Stimulated activated CD4-positive, alpha-beta T cell treated with anti-CD3 and anti-CD28 coated beads, Interleukin-1b, Interleukin-23, amount 100 ng/mL, for 1 hour (primary cell): ENCODE measurements at regions not wholly inside any gene's neighbourhood (a gene's known extent, or its start where the extent isn't known, plus 50 kb on each side); places are given as distances from the start of the nearest gene placed in this dataset.

Source experiments
- DNase-seq, 2 donors: peaks; one replicate each; pipeline ENCODE4 v3.0.0-alpha.2; 2020; ENCODE audit warnings: low read depth in 2 of 2

DNA sequence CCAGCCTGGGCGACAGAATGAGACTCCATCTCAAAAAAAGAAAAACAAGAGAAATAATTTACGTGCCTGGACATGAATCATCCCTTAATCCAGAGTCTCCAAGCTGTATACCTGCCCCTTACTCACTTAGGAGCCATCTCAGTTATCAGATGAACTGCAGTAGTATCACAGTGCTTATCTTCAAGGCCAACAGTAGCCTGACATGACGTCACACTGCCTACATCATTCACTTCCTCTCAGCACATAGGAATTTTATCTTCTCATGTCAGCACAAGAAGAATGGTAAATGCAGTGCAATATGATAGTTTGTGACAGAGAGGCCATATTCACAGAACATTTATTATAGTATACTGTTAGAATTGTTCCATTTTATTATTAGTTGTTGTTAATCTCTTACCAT lies 216.6 kb downstream of the SS18 start:
- no peak for DNase-seq

DNA sequence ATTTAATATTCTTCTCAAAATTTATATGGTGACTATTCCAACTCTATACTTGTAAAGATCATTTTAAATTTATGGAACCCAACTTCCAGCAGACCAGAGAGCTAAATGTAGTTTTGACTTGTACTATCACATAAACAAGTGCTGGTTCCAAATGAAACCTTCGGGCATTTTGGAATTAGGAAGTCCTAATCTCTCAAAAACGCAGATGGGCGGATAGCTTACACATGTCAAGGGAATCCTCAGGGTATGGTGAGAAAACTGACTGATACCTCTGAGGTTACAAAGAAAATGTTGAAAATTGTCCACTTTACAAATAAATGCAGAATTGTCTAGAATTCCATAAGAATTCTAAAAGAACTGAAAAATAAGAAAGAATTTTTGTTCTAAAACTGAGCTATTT lies 224.1 kb downstream of the SS18 start:
- no peak for DNase-seq

DNA sequence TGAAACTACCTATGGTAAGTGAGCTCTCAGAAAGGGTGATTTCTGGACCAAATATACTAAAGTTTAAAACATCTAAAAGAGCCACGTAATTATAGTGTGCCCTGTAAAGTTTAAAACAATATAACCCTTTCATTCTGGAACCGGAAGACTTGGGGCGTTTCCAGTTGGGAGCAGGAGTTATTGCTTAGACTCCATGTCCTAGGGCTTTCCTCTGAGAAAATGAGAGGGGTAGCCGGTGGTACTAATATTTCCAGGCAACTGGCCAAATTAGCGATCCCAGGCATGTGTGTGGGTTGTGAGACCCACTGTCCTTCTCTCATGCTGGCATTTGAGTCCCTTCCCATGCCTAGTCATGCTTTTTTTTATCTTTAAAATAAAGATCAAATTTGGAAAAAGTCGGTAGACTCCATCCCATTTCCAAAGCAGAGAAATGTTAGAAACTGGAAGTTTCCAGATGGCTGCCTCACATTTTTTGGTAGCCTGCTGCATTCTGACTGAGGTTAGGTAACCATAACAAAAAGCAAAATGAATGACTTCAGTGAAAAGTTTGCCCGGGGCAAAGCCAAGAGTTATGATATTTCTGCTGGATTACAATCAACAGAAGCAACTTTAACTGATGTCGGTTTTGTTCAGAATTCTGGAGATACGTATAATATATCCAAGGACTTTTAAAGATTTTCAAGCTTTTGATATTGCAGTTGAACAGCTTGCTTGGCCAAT lies 227.4 kb downstream of the SS18 start:
- no peak for DNase-seq

DNA sequence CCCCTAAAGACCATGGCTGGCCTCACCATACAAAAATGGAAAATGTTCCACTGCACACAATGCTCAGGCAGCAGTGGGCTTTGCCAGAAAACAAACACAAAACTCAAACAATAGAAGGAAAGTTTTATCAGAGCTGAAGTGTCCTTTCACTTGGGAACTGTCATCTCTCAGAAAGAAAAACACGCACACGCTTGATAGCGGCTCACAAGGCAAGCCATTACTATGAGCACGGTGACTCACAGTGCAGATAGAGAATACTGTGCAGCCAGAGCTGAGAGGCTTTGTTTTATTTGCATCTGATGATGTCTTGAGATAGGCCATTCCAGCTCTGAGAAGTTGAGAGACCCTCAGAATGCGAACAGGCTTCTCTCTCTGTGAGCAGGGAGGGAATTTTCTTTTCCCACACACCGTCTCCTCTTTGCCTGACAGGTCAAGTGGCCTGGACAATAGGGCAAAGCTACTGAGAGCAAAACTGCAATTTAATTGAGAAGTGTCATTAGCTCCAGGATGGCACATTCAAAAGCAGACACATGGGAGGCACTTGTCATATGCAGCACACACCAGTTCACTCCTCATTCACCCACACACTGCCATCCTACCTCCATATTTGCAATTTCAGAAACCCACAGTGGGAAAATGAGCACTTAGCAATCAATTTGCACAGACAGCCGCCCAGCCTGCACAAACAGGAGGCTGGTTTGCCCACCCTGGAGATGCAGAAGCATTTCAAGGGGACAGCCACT lies 236.6 kb downstream of the SS18 start:
- DNase-seq: no peak

DNA sequence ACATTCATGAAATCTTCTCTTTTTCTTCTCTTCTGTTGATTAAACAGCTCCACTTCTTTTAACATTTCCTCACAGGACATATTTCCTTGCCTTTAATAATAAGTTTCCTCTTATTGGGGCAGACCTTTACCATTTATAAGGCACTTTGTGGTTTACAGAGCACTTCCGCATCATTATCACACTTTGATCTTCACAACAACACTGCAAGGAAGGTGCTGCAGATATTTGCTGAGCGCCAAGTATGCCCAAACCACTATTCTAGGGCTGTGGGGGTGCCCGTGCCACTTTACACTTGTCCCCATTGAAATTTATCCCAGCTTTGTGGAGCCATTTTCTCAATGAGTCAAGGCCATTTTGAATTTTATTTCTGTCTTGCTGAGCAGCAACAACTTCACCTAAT lies 246.6 kb downstream of the SS18 start:
- DNase-seq: no peak

DNA sequence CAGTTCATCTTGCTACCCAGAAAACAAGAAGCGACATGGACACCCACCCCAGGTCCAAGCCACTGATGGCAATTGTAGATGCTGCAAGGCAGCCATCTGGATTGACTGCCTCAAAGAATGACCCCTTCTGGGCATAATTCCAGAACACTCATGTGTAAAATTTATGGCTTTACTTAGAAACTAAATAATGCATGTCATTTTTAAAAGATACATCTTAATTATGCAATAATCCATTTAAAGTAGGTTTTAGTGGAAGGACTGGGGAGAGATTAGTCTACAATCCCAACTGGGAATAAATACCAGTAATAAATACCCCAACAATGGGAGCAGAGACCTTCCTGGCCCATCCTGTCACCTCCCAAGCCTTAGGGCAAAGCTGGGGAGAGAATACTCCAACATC lies 247.7 kb downstream of the SS18 start:
- no peak for DNase-seq

DNA sequence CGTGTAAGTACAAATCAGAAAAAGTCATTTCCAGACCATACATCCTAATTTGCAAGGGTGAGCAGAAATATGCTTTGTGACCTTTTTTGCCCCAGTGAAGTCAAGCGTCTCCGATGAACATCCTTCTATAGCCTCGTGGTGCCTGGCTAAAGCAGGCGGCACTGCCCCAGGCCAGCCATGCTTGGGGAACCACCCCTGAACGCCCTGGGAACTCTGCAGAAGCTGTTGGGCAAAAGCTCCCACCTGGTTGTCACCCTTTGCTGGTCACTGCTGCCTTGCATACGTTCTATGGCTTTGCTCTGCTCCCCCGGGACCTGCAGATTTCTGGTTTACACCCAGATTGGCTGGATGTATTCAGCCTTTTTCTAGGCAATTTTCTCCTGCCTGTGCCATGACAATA lies 256.4 kb downstream of the SS18 start:
- DNase-seq: no peak

DNA sequence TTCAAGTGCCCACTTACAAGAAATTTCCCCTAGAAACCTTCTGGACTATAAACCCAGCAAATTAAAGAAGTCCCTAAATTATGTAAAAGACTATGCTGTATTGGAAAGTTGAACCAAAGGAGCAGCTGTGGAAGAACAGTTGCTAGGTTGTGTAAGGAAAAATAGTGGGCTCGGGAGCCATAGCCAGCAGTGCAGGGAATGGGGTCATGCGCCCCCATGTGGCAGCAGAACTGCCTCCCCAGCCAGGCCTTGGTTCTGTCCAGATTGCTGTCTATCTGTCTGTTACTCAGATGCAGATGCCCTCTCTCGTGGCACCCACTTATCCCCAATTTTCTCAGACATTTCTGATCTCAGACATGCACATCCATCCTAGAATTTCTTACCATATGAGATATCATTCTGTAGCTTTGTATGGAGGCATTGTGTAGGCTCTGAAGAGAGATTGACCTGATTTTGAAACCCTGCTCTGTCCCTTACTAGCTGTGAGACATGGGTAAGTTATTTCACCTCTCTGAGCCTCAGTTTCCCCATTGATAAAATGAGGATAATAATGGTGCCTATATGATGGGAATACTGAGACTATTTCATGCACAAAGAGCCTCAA lies 258.3 kb downstream of the SS18 start:
- DNase-seq: no peak

DNA sequence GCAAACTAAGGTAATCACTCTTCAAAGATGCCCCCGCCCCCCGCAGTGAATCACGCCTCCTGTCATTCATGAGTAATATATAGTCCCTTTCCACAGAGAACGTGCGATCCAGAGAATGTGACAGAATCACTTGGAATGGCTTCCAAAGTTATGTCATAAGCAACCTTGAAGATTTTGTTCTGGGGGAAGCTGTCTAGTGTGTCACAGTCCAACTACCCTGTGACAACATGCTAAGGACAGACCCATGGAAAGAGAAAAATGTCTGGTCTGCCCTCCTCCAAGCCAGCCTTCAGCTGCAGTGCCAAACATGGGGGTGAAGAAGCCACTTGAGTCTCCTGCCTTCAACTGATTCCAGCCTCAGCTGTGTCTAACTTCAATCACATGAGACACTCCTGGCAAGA lies 259.1 kb downstream of the SS18 start:
- DNase-seq: no peak

DNA sequence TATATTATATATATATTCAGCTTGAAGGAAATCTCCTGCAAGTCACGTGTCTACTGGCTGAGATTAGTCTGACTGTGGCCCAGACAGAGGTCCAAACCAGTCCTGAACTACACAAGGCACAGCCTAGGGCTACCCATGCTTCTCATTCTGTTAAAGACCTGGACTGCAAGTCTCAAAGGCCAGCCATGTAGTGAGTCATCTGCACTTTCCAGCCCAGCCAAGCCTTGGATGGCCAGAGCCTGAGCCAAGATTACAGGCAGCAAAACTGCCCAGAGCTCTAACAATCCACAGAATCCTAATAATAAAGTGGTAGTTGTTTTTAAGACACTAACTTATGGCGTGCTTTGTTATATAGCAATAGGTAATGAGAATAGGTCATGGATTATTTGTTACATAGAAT lies 259.6 kb downstream of the SS18 start:
- DNase-seq: no peak

DNA sequence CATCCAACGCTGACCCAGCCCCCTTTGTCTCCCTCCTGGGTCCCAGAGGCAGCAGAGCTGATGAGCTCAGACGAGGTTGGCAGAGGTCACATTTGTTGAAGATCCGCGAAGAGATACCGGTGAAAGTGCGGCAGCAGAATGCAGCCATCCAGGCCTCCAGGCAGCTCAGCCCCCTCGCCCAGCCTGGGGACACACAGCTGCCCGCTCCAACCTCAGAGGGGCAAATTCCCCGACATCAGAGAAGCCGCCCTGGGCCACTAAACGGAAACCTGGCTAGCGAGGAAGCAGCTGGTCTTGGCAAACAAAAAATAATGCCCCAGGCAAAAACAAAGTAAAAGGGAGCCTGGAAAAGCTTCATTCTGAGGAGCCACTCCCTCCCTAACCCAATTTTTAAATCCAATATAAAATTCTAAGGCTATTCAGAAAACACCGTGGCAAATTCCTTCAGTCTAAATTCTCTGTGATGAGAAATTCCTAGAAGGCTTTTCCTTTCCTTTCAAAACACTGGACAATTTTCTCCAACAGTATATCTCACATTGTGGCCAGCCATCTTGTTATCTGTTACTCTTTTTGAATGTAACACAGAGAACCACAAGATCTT lies 262.4 kb downstream of the SS18 start:
- no peak for DNase-seq

DNA sequence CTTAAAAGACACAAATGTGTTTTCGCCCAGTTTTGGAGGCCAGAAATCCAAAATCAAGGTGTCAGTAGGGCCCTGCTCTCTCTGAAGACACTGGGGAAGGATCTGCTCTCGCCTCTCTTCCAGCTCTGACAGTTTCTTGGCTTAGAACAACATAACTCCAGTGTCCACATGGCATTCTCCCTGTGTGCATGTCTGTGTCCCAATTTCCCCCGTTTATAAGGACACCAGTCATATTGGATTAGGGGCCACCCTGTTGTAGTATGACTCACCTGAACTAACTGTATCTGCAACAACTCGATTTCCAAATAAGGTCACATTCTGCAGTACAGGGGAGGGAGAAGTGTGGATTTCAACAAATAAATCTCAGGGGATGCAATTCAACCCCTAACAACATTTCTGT lies 263.2 kb downstream of the SS18 start:
- DNase-seq: no peak

DNA sequence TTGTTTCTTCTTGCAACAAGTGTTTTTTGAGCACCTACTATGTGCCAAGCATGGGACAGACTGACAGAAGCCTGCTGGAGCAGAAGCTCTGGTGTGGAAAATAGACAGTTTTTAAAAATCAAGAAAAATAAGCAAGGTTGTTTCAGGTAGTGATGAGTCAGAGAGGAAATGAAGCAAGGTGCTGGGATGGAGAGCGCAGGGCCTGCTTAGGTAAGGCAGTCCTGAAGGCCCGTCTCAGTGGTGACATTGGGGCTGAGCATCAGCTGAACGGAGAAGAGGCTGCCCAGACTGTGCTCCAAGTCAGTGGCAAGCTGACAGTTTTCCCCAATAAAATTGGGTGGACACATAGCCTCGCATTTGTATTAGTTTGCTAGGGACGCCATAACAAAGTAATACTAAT lies 263.6 kb downstream of the SS18 start:
- DNase-seq: no peak

DNA sequence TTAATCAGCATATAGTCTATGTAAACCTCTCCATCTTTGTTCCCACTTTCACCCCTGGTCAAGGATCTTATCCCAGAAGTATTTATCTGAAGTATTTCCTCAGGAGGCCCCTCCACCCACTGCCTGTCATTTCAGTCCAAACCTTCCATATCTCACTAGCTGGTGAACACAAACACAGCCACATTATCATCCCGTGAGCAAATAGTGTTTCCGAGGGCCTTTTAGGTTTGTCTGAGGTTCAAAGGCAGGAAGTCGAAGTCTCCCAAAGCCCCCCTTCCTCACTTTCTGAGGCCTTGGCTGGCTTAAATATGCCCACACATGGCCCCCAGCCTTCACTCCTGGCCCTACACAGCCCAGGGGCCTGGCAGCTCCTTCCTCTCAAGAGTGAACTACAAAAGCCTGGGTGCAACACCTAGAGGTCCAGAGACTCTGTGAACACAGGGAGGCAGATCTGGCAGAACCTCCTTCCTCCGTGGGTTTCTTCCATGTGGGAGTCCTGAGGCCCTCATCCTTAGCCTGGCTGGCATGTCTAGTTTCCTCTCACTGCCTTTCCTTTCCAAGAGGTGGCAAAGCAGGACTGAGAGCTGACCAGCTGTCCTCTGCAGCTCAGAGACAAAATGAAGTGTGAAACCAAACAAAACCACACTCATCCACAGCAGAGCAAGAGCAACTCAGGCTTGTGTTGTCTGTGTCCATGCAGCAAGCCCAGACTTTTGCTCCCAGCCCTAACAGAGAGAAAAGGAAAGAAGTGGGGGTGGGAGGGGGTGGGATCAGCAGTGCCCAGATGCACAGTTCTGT lies 264.2 kb downstream of the SS18 start:
- DNase-seq: no peak

DNA sequence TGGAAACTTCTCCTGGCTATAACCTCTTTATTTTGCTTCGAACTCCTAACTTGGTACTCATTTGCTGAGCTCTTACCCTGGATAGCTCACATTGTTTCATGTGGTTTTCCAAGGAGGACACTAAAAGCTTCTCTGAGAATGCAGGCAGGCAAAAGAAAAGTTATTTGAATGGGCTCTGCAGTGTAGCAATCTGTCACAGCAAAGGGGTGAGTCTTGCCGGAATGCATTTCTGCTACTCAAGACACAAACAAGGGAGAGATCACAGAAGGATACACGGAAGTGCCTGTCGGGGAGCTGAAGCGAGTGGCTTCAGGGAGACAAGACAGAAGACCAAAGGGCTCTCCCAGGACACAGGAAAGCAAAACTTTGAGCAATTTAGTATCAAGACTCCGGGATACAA lies 265.4 kb downstream of the SS18 start:
- no peak for DNase-seq

DNA sequence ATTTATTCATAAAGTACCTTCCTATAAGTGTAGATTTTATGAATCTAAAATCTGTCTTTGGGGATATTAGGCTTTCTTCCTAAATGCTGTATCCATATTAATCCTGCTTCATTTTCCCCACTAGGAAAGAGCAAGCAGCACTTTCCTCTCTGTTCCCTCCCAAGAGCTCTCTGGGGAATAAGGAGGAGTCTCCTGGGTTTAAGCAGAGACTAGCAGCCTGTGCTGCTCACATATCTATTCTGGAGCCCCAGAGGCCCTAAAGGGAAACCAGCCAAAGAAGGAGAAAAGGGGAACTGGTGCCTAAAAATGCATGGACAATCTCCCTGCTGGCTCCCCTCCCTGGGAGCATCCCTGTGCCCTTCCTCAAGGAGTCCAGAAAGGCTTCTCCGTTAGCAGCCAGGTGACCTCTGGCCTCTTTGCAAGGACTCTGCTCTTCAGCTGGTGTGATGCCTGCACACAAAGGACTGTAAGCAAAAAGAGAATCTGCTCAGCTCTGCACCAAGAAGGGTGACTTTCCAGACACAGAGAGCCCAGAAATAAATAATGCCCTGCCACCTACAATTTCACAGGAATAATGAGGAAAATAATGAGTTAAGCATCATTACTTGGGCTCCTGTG lies 270.6 kb downstream of the SS18 start:
- no peak for DNase-seq

DNA sequence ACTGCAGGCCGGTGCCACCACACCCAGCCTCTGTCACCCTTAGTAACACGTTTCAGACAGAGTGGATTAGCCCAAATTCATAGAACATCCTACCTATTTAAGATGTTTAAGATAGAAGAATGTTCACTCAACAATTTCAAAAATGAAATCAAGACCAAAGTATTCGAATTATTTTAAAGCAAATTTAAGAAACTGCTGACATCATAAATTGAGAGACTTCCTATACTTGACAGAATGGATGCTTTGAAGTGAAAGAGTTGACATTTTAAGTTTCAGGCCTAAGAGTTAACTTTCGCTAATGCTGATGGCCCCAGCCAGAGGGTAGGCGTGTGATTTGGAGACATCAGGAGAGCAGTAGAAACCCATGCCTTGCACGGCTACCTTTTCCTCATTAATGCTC lies 271.9 kb downstream of the SS18 start:
- DNase-seq: no peak

DNA sequence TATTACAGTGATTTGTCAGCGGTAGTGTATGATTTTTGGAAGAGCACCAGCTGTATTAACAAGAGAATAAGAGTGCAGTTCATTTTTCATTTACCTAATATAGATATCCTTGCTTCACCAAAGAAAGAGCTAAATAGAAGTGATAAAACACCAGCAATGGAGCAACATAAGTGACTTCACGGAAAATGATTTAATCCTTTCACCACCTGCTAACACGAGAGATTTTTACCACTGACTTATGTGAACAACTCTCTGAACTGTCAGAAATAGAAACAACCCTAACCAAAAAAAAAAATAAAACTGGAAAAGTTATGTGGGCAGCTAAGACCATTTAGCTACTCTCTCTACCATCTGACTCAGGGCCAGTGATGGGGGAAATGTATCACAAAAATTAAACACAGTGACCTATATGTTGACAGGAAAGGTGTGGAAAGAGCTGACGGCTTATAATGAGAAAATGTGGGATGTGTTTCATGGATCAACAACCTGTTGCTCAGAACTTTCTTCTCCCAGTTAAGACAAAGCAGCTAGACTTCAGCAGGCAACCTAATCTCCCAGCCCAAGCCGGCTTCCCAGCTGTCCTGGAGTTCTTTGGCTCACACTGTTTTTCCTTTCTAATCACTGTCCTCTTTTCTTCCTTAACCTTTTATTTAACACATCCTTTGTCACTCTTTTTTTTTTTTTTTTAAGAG lies 272.7 kb downstream of the SS18 start:
- no peak for DNase-seq

DNA sequence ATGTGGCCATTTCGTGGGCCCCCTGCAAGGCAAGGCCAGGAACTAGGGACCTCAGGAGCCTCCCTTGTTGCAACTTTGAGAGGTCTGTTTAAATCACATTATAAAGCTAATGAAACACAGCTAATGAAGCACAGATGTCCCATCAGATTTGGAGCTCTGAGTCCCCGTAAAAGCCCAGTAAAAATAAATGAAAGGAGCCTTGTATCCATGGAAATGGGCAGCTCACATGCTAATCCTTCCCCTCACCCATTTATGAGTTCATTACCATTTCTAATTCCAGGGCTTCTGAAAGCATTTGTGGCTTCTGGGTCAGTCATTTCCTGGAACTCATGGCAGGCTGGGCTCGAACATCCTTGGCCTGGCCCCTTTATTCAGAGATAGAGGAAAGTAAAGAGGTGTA lies 274.8 kb downstream of the SS18 start:
- DNase-seq: no peak

DNA sequence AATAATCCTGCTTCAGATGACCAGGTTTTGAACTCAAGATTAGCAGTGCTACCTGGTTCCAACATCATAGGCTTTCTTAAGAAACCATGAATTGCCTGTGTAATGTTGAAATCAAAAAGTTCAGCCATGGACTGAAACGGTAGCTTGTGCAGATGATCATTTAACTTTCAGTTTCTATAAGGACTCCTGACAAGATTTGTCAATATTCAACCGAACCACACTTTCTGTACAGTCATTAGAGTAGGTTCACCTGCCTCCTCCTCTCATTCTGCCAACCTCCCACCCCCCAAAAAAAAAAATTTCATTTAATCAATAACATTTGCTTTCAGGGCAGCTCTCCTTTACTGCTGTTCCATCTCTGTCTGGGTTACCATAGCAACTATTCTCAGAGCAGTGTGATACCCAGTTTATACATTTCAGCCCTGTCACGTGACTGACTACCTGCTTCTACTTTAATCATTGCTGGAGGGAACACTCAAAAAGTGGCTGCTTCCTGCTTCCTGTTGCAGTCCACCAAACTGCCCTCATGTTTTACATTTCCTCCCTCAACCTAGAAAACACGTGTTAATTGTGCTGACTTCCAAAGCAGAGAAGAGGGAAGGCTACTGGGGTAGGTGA lies 275.5 kb downstream of the SS18 start:
- DNase-seq: no peak

DNA sequence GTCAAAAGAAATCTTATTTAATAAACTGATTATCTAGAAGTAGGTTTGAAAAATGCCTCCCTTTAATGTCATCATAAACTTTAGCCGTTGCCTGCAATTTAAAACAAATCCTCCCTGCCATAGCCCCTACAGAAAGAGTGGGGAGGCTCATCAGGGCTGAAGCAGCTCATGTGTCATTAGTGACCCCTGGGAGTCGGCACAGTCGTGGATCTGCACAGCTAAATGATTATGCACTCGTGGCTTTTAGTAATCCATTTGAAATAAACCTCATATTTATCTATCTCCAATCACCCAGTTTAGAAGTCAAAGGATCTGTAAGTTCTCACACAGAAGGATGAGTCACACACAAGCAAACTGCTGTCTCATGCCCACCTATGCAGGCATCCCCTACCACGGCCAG lies 277.3 kb downstream of the SS18 start:
- DNase-seq: no peak
